HG03045 (cell line): ENCODE measurements at regions not wholly inside any gene's neighbourhood (a gene's known extent, or its start where the extent isn't known, plus 50 kb on each side); places are given as distances from the start of the nearest gene placed in this dataset.

ENCODE experiments used
- ATAC-seq: cut with Tn5 transposase; IDR thresholded peaks from one replicate; pipeline ENCODE4 v1.9.1; 2021; ENCODE audit warnings: mild to moderate bottlenecking, moderate library complexity; ENCODE audit not compliant: unreplicated experiment

- no peak for ATAC-seq
Observed at GRCh38 chr18:68435581-68435980, 279.3 kb downstream of the TMX3 start.

GRCh38 chr18:68431922-68432198, 283.0 kb downstream of the TMX3 start:
- no peak for ATAC-seq

GRCh38 chr18:68431111-68431921, 283.6 kb downstream of the TMX3 start:
- ATAC-seq: no peak

GRCh38 chr18:68429841-68430240, 285.1 kb downstream of the TMX3 start:
- no peak for ATAC-seq

- no peak for ATAC-seq
Observed at GRCh38 chr18:68429111-68429510, 285.8 kb downstream of the TMX3 start.

GRCh38 chr18:68428661-68429060, 286.2 kb downstream of the TMX3 start:
- no peak for ATAC-seq

GRCh38 chr18:68427951-68428401, 286.9 kb downstream of the TMX3 start:
- no peak for ATAC-seq

- no peak for ATAC-seq
Observed at GRCh38 chr18:68426731-68427315, 288.1 kb downstream of the TMX3 start.

- ATAC-seq: no peak
Observed at GRCh38 chr18:68418881-68419280, 296.0 kb downstream of the TMX3 start.

GRCh38 chr18:68418226-68418868, 296.6 kb downstream of the TMX3 start:
- ATAC-seq: no peak

- ATAC-seq: no peak
Observed at GRCh38 chr18:68417826-68418225, 297.1 kb downstream of the TMX3 start.

GRCh38 chr18:68417166-68417799, 297.6 kb downstream of the TMX3 start:
- no peak for ATAC-seq

- no peak for ATAC-seq
Observed at GRCh38 chr18:68414407-68414806, 300.5 kb downstream of the TMX3 start.

- no peak for ATAC-seq
Observed at GRCh38 chr18:68409576-68409975, 305.3 kb downstream of the TMX3 start.

GRCh38 chr18:68406761-68407160, 308.1 kb downstream of the TMX3 start:
- ATAC-seq: no peak

- no peak for ATAC-seq
Observed at GRCh38 chr18:68402784-68403183, 312.1 kb downstream of the TMX3 start.

- no peak for ATAC-seq
Observed at GRCh38 chr18:68400889-68401288, 314.0 kb downstream of the TMX3 start.

GRCh38 chr18:68399721-68400120, 315.2 kb downstream of the TMX3 start:
- ATAC-seq: no peak

GRCh38 chr18:68397241-68398035, 317.5 kb downstream of the TMX3 start:
- no peak for ATAC-seq

- ATAC-seq: no peak
Observed at GRCh38 chr18:68394705-68395104, 320.2 kb downstream of the TMX3 start.

- ATAC-seq: no peak
Observed at GRCh38 chr18:68391801-68392200, 323.1 kb downstream of the TMX3 start.
